Islet precursor cell (in vitro differentiated cells): ENCODE measurements at regions not wholly inside any gene's neighbourhood (a gene's known extent, or its start where the extent isn't known, plus 50 kb on each side); places are given as distances from the start of the nearest gene placed in this dataset.
"Not testable (repeated sequence)": the region's sequence is repeated elsewhere in the genome, so short reads cannot be mapped to it uniquely, and the experiment has no call there.

Experiments
- DNase-seq: peaks from one replicate; pipeline ENCODE4 v3.0.0-alpha.2; 2018

DNA sequence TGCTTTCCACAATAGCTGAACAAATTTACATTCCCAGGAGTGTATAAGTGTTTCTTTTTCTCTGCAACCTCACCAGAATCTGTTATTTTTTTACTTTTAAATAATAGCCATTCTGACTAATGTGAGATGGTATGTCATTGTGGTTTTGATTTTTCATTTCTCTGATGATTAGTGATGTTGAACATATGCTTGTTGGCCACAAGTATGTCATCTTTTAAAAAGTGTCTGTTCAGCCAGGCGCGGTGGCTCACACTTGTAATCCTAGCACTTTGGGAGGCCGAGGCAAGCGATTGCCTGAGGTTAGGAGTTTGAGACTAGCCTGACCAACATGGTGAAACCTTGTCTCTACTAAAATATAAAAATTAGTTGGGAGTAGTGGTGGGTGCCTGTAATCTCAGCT is 619.3 kb downstream of the SI start:
- no peak for DNase-seq

DNA sequence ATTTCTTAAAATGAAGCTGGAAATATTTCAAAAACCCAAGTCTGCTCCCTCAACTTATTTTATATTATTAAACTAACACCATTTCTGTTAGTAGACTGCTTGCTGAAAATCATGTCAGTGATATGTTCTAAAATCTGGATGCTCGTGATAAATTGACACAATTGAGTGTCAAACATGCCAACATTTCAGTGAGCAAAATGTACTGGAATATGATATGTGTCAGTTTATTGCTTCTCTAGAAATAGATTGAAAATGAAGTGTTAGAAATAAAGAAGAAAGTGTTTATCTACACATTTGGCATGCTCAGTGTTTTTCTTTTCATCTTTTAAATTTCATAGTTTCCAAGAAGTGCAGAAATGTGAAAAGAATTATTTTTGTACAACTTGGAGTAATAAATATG is 624.6 kb downstream of the SI start:
- no peak for DNase-seq

DNA sequence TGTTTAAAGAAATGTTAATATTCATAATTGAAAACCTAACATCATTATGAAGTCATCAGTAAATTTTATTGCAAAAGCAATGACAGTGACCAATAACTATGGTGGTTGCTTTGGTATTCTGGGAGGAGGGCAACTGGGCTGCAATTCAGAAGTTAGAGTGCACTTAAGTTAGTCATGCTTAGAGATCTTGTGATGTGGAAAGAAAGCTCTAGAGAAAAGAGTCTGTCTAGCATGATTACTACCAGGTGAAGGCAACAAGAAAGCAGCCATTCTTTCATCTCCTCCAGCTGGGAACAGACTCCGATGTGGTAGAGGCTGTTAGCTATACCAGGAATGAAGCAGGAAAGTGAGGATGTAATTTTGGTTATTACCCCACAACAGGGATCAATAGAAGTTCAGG is 625.6 kb downstream of the SI start:
- no peak for DNase-seq

DNA sequence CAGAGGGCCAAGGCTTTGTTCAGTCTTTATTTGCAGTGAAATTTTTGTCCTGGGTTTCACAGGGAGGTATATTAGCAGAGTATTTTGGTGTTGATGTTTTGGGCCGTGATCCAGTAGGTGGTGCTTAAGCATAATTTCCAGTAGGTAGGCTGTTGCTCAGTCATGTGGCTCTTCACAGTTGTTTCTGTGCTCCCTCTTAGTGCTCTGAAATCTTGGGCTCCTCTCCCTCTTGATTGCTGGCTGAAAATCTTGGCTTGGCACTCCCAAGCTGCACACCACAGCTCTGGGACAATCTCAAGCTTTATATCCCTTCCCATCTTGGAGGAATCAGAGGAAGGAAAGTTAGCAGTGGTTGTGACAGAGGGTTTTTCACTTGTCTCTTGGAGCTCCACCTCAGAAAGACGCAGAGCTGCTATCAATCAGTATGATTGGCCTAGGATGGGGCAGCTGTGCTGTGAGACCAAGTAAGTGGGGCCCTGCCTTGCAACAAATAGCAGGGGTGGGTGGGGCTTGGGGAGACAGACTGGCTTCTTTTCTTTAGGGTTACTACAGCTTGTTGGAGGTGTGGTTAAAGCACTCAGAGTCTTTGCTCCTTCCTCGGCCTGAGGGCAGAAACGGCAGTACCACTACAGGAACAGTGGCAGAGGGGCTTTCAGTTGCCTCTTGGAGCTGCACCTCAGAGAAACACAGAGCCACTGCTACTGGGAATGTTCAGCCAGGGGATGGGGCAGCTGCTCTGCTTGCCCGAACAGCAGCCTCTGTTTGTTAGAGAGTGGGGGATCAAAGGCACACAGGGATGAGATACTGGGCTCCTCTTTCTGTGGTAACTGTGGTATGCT is 627.0 kb downstream of the SI start:
- peak; percentile 86 for DNase-seq

DNA sequence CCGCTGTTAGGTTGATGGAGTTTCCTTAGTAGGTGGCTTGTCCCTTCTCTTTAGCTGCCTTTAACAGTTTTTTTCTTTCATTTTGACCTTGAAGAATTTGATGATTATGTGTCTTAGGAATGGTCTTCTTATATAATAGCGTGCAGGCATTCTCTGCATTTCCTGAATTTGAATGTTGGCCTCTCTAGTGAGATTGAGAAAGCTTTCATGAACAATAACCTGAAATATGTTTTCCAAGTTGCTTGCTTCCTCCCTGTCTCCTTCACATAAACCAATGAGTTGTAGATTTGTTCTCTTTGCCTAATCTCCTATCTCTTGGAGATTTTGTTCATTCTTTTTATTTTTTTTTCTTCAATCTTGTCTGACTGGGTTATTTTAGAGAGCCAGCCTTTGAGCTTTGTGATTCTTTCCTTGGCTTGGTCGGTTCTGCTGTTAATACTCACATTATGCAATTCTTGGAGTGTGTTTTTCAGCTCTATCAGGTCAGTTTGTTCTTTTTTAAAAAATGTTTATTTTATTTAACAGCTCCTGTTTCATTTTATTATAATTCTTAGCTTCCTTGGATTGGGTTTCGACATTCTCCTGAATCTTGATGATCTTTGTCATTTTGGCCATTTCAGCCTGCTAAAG is 627.9 kb downstream of the SI start:
- no peak for DNase-seq

DNA sequence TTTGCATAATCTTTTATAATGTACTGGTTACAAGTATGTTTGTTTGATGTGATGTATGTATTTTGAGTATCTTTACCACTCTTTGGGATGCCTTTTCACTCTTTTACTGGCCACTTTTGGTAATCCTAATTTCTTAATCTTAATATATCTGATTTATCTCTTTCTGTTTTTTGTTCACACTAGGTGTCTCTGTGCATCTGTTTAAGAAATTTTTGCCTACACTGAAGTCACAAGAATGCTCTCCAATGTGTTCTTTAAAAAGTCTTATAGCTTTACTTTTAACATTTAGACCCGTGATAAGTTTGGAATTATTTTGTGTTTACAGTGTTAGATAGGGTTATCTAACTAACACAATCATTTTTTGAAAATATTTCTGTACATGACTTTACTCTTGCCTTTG is 659.1 kb downstream of the SI start:
- DNase-seq: no peak

DNA sequence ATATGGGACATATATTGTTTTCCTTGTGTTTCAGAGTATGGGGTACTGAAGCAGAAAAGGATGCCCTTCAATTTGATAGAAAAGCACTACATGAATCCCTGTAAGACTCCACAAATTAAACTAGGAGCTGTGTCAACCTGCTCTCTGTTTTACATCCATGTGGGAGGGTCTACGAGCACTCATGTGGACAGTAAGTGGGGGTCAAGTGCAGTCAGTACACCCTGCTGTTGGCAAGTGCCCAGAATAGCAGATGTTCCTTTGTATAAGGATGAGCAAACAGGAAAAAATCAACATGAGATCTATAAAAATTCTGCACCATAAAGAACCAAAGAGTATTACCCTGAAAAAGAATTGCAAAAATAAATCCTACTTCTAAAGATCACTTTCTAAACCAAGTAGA is 659.9 kb downstream of the SI start:
- no peak for DNase-seq

DNA sequence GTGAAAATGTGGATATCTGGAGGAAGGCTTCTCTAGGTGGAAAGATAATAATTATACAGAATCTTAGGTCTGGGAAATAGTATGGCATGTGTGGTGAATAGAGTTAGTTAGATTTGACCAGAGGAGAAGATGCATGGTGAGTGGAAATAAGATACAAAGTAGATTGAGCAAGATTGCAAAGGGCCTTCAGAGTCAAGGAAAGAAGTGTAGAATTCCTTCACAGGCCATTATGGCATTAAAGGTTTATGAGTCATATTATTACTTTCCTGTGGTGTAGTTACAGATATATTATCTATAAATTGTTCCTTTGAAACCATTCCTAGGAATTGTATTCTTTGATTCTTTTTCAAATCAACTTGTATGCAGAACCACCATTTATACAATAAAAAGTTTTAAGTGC is 660.3 kb downstream of the SI start:
- no peak for DNase-seq

DNA sequence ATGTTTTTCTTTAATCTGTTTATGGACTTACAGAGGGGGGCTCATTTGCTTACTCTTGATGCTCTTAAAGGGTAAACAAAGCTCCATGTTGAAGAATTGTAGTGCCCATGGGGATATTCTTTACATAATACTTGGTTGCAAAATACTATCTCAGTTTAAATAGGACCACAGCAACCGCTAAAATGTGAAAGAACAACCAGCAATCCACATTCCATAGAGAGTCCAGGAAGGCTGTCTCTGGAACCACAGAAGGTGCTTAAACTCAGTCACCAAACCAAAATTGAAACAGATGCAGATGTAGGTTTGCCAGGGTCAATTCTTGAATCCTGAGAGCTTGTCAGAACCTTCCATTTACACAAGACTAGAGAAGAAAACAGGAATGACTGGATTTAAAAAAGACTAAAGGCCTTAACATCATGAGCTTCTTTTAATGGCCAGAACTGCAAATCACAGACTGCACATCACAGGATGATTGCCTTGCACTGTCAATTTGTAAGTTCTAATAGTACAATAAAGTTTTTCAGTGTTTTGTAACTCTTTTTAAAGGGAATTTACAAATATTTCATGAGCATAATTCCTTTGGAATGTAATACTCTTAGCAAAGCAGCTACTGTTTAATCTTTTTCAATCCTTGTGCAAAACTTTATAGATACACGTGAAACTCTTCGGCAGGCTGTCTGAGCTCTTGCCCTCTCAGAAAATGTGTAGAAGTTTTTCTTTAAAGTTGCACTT is 661.6 kb downstream of the SI start:
- DNase-seq: no peak

DNA sequence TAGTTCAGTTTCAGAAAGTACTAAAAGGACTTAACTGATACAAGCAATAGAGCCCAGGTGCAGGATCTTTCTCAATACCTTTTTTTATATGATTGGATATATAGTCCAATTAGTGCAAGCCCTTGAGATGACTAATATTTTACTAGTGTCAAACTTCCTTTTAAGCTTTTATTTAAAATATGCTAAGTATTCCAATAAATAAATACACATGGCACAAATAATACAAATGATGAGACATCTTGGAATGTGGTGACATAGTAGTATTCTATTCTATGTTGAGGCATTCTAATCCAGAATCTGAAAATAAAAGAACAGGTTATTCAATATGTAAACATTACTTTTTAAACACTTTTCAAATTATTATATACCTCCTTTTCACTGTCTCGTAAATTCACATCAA is 670.0 kb downstream of the SI start:
- DNase-seq: no peak

DNA sequence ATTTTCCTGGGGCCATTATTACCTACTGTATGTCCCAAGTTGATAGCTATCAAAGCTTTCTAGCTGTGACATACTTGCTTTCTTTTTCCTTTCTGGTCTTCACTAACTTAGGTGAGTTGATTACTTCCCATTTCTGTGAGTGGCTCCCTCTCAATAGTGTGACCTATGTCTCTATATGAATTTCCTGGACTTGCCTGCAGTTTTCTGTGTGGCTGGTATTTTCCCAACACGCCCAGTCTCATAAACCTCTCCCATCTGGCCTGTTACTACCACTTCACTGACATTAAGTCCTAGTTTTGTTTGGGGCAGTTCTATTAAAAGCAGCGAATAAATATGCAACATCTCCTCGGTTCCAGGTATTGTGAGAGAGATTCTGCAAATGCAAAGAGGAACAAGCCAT is 671.2 kb downstream of the SI start:
- DNase-seq: no peak

DNA sequence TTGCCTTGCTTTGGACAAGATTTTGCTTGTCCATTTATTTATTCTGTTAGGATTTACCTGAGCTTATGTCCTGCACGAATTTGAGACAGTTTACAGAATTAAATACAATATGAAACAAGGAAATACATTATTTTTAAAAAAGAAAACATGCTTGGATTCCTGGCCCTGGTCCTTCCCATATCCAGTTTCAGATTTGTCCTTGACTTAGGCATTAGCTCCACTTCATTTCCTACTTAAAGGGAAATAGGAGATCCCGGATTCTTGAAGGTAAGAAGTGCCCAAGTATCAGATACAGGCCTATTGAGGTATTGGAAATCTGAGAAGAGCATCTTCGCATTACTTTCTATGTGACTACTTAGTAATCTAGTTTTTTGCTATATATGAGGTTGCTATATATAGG is 672.0 kb downstream of the SI start:
- DNase-seq: no peak

DNA sequence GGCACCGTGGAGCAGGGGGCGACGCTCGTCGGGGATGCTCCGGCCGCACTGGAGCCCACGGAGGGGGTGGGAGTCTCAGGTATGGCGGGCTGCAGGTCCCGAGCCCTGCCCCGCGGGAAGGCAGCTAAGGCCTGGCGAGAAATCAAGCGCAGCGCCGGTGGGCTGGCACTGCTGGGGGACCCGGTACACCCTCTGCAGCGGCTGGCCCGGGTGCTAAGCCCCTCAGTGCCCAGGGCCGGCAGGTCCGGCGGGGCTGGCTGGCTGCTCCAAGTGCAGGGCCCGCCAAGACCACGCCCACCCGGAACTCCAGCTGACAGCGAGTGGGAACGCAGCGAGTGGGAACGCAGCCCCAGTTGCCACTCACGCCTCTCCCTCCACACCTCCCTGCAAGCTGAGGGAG is 676.4 kb downstream of the SI start:
- no peak for DNase-seq

DNA sequence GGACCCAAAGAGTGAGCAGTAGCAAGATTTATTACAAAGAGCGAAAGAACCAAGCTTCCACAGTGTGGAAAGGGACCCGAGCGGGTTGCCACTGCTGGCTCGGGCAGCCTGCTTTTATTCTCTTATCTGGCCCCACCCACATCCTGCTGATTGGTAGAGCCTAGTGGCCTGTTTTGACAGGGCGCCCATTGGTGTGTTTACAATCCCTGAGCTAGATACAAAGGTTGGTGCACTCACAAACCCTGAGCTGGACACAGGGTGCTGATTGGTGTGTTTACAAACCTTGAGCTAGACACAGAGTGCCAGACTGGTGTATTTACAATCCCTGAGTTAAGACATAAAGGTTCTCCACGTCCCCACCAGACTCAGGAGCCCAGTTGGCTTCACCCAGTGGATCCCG is 676.9 kb downstream of the SI start:
- not testable (repeated sequence) for DNase-seq

DNA sequence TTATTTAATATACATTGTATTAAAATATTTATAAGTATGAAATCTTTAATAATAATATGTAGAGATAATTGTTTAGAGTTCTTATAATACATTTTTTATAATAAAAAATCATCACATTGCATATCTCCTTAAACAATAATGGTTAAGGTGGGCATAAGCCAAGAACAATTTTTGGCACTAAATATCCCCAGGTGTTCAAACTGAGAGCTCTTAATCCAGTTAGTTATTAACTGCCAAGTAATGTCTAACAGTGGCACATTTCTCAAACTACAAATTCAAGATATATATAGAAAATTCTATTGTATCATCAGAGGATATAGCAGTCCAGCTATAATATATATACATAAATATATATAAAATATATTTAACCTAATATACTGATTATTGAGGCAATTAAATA is 680.8 kb downstream of the SI start:
- no peak for DNase-seq

DNA sequence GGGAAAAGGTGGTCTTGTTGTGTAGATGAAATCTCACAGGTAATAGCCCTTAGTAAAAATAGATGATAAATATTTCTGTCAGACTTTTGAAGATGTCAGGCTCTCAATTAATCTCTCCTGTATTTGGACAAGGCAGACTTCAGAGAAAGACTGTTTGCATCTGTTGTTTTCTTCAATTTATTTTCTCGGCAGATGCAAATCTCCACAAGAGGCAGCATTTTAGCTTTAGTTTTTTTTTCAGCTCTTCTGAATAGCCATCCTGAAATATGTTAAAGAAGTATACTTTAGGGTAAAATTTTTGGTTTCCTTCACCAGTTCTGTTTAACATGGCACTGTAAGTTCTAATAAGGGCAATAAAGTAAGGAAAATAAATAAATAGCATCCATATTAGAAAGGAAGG is 685.1 kb downstream of the SI start:
- no peak for DNase-seq

DNA sequence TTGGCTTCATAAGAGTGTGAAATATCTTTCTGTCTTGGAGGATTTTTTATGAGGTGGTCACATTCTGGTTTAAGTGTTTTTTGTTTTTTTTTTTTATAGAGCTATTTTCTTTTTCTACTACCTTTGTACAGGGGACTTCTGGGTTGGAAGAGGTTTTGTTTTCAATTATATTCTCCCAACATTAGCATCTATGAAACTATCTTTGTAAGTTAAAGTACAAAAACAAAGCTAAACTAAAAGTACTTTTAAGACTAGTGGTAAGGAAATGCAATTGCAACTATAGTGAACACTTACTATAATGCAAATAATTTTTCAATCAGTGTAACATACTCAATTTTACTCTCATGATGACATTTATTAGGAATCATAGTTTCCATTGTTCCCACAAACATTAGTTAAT is 688.2 kb downstream of the SI start:
- DNase-seq: no peak

DNA sequence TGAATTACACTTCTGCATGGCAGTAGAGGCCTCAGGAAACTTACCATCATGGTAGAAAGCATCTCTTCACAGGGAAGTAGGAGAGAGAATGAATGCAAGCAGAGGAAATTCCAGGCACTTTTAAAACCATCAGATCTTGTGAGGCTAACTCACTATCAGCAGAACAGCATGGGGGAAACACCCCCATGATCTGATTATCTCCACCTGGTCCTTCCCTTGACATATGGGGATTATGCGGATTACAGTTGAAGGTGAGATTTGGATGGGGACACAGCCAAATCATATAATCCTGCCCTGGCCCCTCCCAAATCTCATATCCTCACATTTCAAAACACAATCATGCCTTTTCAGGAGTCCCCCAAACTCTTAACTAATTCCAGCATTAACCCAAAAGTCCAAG is 691.1 kb downstream of the SI start:
- no peak for DNase-seq

DNA sequence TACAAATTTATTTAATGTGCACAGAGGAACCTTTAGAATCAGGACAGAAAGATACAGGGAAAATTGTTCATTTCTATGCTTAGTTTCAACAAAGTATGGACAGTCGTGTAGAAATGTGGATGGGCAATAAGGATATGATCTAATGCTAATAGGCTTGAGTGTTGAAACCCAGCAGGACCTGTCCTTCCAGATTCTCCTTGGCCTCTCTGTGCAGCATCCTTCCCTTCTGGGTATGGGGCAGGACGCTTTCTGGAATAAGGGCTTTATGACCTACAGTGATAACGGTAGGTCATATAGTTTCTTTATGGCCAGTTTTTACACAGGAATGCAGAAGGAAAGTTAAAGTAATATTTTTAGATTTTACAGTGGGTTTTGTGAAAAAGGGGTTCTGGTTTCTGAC is 698.1 kb downstream of the SI start:
- DNase-seq: peak; percentile 60

DNA sequence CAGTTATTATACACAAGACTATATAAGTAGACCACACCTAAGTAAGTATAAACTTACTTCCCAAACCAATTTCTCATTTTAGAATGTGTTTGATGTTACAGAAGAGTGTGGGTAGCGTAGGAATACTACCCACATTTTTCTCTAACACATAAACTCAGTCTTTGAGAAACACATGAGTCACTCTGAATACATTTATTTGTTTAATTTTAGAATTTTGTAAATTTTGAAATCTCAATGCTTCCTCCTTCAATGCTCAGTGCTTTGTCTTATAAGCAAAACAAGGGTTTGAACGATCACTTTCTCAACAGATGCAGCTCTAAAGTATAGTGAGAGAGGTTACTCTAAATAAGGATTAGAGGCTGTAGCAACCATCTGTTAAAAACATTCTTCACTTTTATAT is 700.8 kb downstream of the SI start:
- DNase-seq: no peak

DNA sequence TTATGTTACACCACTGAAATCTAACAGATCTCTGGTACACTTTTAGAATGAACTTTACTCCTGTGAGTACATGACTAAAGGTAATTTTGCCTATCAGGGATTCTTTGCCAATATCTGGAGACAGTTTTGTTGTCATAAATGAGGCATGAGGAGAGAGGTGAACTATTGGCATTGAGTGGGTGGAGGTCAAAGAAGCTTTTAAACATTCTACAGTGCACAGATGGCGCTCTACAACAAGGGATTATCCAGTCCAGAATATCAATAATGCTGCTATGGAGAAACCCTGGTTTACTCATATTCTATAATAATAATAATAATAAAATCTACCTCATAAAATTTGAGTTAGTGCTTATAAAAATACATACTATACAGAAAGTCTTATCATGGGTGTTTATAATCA is 702.3 kb downstream of the SI start:
- DNase-seq: no peak

DNA sequence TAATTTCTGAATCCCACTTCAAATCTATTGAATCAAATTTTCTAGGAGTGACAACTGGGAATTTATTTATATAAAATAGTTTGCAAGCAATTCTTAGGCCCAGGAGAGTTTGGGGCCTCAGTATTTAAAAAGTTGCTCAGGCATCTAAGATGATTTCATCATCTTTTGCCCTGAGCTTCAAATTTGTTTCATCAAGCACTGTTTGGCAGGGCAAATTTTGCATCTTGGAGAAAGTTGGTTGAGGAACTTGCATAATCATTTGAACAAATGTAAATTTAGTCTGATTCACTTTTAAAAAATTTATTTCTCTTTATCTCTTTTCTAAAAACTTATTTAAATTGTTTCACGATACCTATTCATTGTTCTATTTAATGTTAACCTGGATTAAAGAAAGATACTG is 702.8 kb downstream of the SI start:
- no peak for DNase-seq

DNA sequence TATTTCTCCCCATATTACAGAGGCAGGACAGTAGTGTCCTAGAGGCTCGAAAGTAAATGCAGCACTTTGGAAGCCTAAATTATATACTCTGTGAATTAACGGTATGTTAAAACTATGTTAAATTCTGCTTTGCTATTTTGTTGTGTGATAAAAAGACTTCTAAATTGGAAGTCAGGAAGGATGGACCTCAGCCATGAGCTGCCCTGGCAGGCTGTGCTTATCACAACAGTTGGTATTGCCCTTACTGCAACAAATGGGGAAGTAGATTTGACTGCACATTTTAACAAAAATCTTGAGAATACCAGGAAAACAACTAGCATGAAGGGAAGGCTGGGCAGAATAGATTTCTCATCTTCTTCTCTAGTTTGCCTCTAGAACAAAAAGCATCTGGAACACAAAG is 706.6 kb downstream of the SI start:
- no peak for DNase-seq

DNA sequence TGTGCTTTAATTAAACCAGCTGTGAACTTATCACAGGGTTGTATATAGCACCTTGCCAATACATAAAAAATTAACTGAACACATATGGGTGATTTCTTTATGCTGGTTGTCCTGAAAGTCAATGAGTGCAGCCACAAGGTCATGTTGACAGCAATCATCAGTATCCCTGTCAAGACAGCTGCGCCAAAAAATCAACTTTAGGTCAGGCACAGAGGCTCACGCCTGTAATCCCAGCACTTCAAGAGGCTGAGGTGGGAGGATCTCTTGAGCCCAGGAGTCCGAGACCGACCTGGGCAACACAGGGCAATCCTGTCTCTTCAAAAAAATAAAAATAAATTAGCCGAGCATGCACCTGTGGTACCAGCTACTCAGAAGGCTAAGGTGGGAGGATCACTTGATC is 707.3 kb downstream of the SI start:
- DNase-seq: no peak
